D341Med (cell line): ENCODE measurements at regions not wholly inside any gene's neighbourhood (a gene's known extent, or its start where the extent isn't known, plus 50 kb on each side); places are given as distances from the start of the nearest gene placed in this dataset.
A peak's percentile ranks its signal among the peaks of the same experiment; 100 is the strongest.
"Not testable (repeated sequence)": the region's sequence is repeated elsewhere in the genome, so short reads cannot be mapped to it uniquely, and the experiment has no call there.

Source experiments
- DNase-seq: peaks from one replicate; pipeline ENCODE4 v3.0.0; 2012; ENCODE audit warnings: low spot score

DNA sequence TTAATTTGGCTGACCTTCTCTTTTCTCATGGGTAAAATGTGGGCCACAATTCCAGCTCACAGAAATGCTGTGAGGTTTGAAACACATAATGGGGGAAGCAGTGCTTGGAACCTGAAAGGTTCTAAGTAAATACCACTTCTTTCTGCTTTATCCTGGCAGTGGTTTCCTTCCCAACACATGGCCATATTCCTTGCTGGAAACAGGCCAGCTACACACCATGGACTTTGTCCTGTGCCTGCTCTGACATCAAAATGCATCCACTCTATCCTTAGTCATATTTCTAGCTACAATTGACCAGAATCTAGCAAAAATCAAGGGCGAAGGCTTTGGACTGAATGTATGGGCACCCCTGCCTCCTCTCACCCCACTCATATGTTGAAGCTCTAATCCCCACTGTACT is 93.1 kb upstream of the TRPC7 start:
- no peak for DNase-seq

DNA sequence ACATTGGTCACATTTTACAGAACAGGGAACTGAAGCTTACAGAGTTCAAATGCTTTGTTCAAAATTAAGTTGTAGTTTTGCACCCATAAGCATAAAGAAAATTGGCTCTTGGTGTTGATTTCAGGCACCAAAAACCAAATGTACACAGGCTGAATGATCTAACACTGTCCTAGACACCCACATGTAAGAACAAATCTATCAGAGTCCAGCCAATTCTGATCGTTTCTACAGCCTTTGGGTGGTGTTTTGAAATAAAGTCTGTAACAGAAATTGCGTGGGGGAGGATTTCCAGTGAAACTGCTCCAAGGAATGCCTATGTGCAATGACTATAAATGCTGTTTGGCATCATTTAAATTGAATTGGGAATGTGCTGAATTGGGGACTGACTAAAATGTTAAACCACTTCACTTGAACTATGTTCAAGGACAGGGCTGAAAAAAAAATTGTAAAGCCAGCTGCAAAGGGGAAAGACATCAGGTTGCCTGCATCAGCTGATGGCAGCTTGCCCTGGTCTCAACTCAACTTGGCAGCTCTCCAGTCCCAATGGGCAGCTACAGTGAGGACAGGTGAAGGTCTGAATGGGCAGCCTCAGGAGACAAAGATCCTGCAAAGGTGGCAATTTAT is 92.2 kb upstream of the TRPC7 start:
- no peak for DNase-seq

DNA sequence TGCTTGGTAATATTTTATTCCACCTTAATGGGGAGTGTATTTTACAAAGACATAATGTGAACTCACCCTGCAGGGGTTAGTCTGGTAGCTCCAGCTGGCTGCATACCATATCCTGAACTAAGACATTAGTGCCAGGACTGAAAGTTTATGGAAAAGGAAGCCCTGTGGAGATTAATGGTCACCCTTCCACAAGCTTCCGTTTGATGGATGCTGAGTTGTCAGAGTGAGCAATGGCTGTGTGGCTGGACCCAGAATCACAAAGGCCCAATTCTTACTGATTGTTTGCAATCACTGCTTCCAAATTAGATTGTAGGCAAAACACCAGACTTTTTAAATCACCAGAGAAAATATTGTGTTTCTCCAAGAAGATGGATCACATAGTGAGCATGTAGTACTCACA is 90.1 kb upstream of the TRPC7 start:
- no peak for DNase-seq

DNA sequence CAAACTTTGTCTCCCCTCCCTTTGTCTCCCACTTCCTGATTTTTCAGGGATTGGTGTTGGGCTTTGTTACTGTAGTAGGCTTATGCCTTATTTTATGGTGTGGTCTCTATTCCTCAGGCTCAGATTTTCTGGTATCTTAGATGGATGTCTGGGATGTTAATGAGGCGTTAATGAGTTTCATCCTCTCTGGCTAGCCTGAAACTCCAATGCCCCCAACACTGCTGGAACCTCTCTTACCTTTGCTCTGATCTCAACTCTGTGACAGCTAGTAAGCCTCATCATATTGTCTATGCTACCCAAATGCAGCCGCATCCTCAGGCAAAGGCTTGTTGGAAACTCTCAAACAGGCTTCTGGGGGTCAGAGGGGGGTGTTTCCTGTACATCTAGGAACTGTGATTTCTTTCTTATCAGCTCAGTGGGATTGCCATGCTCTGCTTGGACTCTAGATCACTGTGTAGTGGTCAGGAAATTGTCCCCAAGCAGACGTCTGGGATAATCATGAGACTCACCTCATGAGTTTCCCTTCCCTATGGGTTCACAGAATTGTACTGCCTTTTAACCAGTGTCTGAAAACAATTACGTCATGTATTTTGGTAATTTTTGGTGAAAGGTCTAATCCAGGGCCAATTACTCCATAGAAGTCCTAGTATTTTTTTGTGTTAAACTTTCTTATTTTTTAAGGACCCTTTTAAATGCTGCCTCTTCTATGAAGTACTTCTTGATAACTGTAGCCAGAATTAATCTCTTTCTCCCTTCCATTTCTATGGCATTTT is 88.8 kb upstream of the TRPC7 start:
- no peak for DNase-seq

DNA sequence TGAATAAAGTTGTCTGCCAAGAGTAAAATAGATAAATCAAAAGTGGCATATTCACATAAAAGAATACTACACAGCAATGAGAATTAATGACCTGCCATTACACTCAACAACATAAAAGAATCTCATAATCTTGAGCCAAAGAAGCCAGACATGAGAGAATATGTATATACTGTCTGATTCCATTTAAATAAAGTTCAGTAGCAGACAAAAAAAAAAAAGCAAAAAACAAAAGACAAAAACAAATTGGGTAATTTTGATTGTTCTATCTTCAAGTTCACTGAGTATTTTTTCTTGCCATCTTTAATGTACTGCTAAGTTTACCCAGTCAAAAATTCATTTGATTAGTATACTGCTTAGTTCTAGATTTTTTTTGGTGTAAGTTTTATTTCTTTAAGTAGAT is 87.9 kb upstream of the TRPC7 start:
- no peak for DNase-seq

DNA sequence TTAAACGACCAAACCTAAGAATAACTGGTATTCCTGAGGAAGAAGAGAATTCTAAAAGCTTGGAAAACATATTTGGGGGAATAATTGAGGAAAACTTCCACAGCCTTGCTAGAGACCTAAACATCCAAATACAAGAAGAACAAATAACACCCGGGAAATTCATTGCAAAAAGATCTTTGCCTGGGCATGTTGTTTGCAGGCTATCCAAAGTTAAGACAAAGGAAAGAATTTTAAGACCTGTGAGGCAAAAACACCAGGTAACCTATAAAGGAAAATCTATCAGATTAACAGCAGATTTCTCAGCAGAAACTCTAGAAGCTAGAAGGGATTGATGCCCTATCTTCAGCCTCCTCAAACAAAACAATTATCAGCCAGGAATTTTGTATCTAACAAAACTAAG is 82.2 kb upstream of the TRPC7 start:
- DNase-seq = not testable (repeated sequence)

DNA sequence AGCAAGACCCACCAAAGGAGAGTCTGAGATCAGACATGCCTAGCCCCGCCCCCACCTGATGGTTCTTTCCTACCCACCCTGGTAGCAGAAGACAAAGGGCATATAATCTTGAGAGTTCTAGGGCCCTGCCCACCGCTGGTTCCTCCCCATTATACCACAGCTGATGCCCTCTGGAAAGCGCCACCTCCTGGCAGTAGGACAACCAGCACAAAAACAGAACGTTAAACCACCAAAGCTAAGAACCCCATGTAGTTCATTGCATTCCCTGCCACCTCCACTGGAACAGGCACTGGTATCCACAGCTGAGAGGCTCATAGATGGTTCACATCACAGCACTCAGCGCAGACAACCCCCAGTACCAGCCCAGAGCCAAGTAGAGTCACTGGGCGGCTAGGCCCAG is 81.2 kb upstream of the TRPC7 start:
- DNase-seq = no peak

DNA sequence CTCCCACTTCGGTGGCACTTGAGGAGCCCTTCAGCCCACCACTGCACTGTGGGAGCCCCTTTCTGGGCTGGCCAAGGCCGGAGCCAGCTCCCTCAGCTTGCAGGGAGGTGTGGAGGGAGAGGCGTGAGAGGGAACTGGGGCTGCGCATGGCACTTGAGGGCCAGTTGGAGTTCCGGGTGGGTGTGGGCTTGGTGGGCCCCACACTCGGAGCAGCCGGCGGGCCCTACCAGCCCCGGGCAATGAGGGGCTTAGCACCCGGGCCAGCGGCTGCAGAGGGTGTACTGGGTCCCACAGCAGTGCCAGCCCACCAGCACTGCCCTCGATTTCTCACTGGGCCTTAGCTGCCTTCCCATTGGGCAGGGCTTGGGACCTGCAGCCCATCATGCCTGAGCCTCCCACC is 78.8 kb upstream of the TRPC7 start:
- not testable (repeated sequence) for DNase-seq

DNA sequence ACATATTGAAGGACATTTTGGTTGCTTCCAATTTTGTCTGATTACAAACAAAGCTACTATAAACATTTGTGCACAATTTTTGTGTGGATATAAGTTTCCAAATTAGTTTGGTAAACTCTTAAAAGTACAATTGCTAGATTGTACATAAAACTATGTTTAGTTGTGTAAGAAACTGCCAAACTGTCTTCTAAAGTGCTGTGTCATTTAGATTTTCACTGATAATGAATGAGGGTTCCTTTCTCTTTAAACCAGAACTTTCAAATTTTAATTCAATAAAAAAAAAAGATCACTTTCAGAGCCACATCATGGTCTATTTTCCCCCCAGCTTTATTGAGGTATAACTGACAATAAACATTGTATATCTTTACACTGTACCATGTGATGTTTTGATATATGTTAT is 74.0 kb upstream of the TRPC7 start:
- no peak for DNase-seq

DNA sequence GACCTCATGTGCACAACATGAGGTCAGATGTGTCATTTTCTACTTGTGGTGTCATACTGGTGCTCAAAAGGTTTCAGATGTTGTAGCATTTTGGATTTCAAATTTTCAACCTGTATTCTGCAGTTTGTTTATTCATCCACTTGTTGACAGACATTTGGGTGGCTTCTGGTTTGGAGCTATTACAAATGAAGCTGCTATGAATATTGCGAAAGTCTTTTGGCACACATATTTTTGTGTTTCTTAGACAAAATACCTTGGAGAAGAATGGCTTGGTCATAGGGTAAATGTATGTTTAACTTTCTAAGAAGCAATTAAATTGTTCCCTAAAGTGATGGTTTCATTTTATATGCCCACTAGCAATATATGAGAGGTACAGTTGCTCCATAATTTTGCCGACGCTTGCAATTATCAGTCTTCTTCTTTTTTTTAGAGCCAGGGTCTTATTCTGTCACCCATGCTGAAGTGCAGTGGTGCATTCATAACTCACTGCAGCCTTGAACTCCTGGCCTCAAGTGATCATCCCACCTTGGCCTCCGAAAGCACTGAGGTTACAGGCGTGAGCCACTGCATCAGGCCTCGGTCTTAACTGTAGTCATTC is 70.7 kb upstream of the TRPC7 start:
- DNase-seq = no peak

DNA sequence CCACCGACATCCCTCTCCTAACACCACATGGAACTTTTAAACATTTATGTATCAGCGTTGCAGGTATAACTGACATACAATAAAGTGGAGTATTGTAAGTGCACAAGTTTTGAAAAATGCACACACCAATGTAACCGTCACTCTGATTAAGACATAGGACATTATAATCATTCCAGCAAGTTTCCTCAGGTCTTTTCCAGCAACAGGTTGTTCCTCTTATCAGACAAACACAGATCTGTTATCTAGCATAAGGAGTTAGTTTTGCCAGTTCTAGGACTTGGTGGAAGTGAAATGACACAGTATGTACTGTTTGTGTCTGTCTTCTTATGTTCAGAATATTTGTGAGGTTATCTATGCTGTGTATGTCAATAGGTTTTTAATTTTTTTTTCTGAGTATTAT is 69.5 kb upstream of the TRPC7 start:
- no peak for DNase-seq

DNA sequence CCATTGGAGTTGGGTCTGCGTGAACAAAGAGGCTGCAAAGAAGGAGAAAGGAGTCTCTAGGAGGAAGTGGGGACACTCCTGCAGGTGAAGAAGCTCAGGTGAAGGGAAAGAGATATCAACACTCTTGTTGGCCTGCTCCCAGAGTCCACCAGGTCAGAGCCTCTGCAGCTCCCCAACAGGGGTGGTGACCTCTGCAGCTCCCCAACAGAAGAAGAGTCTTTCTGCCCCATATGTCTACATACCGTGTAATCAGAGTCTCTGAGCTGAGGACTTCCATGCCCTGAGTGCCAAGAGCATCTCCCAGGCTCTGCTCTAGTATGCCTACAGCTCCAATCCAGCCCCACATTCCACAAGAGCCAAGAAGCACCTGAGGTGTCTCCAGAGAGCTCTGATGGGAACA is 67.4 kb upstream of the TRPC7 start:
- no peak for DNase-seq

DNA sequence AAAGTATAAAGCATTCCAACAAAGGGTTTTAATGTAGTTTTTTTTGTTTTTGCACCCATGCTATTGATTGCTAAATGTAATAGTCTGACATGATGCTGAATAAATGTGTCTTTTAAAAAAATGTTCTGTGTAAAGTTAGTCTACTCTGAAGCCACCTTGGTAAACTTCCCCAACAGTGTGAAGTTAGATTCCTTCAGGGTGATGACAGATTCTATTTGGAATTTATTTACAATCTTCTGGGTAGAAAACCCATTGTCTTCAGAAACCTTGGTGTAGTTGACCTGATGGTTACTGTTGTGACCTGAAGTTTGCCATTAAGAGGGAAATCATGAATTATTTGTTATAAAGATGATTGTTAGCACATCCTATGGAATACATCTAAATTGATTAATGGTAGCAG is 64.7 kb upstream of the TRPC7 start:
- DNase-seq = no peak

DNA sequence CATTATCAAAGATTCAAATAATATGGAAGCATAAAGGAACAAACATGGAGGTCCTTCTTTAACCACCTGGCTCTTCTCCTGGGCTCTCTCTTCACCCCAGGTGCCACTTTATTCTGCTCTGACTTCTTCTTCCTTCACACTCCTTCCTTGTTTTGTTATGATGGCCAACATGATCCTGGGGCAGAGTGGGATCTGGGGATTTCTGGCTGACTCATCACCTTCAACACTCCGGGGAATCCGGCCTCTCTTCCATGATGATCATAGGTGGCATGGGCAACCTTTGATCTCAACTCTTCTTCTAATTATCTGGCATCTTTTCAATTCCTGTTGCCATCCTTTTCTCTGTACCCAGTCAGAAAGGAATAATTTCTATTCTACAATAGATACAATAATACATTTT is 62.1 kb upstream of the TRPC7 start:
- DNase-seq = no peak

DNA sequence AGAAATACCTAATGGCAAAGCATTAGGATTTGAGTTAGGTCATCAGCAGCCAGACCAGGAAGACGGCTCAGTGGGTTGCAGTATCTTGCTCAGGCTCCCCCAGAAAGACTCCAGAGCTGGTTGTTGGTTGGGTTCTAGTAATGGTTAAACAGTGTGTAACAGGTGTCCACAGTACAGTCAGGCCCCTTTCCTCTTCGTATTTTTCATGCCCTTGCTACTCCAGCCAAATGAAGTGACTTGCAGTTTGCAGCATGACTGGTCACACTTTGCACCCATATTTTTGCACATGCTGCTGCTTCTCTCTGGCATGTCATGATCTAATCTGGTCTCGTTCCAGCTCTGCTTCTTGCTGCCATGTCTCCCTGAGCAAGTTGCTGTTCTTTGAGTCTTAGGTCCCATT is 60.6 kb upstream of the TRPC7 start:
- DNase-seq = no peak

DNA sequence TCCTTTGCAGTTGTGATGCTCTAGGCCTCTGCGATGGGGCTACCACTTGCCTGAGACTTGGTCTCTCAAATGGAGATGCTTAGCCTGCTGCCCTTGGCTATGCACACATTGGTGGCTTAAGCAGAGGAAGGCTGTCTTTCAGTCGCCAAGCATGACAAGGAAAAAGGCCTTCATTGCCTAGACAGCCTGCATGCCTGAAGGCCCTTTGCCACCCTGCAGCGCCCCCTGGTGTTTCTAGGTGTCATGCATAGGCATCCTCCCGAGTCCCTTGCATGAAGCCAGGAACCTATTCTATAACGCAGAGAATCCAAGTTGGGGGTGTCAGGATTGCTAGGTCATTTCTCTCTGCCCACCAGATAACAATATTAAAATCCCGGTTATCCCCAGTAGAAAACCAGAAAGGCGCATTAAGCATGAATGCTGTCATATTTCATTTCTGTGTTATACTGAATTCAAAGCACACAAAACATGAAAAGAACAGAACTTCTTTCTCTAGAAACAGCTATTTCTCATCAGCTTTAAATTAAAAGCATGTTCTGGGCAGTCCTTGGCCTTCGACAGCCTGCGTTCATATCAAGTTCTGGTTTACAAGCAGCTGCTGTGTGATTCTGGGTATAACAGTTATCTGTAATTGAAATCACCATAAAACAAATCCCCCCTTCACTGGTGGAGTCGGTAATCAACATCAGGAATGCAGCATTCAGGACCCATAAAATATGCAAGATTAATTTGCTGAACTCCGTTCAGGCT is 59.7 kb upstream of the TRPC7 start:
- DNase-seq = peak; percentile 84

DNA sequence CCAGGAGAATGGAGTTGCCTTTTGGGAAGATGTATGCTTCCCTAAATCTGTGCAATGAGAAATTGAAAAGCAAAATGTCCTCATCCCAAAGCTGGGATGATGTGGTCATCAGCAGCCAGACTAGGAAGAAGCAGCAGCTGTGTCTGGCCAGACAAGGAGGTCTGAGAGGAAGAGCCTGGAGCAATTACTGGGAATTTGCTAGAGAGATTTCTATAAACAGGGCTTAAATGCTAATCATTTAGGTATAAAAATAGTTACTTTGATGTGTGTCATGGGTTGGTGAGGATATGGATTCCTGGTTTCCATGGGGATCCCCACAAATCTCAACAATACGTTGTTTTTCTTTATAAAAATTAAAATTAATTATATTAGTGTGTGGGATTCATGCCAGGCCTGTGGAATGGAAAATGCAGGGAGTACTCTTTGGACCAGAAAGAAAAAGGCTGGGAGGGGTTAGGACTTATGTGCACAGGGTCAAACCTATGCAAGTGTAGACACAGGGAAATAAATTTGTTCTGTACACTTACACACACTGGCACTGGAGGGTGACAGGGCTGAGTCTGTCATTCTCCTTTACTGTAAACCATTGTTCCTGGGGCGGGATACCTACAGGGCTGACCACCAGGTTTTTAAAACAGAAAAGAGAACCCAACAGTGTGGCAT is 58.7 kb upstream of the TRPC7 start:
- no peak for DNase-seq

DNA sequence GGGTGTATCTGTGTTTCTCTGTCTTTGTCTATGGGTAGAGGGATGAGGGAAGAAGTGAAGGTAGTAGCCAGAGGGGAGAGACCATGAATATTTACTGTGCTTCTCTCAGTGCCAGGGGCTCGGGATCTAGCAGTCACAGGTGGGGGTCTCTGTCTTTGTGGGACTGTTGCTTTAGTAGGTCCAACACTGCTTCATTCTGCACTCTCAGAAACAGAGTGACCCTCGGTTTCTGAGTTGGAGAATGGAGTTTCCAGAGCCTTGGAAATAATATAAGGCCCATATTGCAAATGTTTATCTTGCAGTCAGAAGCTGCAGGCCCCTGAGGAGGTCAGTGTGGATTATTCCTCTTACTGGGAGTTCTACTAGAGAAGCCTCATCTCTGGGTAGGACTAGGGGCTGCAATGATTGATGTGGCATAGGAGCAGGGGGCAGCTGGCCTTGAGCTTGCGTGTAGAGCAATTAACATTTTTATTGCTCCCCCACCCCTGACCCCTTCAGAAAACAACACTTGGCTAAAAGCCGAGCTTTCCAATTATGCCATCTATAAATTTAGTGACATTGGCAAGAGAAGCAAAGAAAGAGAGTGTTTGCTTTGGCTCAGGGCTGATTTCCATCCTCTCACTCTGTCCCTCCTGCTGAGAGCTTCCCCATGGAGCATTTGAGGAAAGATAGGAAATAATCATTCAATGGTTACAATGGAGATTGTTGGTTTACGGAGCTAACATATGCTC is 55.0 kb upstream of the TRPC7 start:
- no peak for DNase-seq

DNA sequence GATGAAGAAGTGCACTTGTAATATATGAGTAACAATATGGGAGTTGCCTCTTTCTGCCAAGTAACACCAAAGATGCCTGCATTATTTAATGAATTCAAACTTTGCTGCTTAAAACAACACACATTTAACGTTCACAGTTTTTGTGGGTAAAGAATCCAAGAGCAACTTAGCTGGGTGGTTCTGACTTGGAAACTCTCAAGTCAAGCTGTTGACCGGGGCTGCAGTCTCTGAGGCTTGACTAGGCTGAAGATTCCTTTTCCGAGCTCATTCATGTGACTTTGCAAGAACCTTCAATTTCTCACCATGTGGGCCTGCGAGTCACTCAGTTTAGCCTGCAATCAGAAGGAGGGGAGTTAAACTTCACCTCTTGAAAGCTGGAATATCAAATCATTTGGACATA is 53.0 kb upstream of the TRPC7 start:
- DNase-seq = no peak
